ENCODE measurements at regions not wholly inside any gene's neighbourhood (a gene's known extent, or its start where the extent isn't known, plus 50 kb on each side); places are given as distances from the start of the nearest gene placed in this dataset.

DNA sequence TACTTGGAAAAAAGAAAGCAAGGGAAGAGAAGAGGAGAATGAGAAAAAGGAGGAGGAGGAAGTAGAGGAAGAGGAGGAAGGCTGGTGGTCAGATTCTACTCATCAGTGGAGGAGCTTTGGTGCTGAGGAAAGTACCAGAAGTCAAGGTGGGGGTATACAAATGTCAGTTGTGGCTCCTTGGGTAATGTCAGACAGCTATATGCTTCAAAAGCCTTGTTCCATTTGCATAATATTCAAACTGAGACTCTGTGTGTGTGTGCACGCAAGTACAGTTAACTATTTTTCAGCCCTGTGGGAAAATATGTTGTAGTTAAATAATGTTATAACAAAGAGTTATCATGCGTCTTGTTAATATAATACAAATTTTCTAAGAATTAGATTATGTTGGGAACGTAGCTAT lies 609.7 kb downstream of the PDCD6IP start:
- no peak for TF ChIP-seq EP300 (conservative IDR thresholded peaks at IDR 0.05; ENCODE audit: poor library complexity, severe bottlenecking)
- TF ChIP-seq CTCF (IDR thresholded peaks at IDR 0.05; ENCODE audit: poor library complexity, severe bottlenecking), result no peak
- no peak for TF ChIP-seq EZH2 (IDR thresholded peaks at IDR 0.05; ENCODE audit: borderline replicate concordance, insufficient read depth, low read length, poor library complexity, severe bottlenecking)
- TF ChIP-seq RAD21 (conservative IDR thresholded peaks at IDR 0.05), result no peak
- no peak for TF ChIP-seq POLR2AphosphoS5 (IDR thresholded peaks at IDR 0.05)
- no peak for TF ChIP-seq REST (IDR thresholded peaks at IDR 0.05; ENCODE audit: borderline replicate concordance)
- TF ChIP-seq MXI1 (conservative IDR thresholded peaks at IDR 0.05; ENCODE audit: poor library complexity, severe bottlenecking), result no peak
- TF ChIP-seq TAF1 (IDR thresholded peaks at IDR 0.05; ENCODE audit: low read depth), result no peak
- TF ChIP-seq SMC3 (conservative IDR thresholded peaks at IDR 0.05; ENCODE audit: poor library complexity), result no peak

Measured in neural cell (in vitro differentiated cells).